HCT116 (cell line): ENCODE measurements at regions not wholly inside any gene's neighbourhood (a gene's known extent, or its start where the extent isn't known, plus 50 kb on each side); places are given as distances from the start of the nearest gene placed in this dataset.

Experiments
- ATAC-seq: fragments of 200-7000 bp; cut with Tn5 transposase; 2 replicates; pipeline ENCODE4 v1.9.1; 2020; ENCODE audit warnings: mild to moderate bottlenecking, moderate library complexity
- BruUV-seq: library from RNA; stranded (reverse); fragments of 400-500 nt; replicated peaks from 2 replicates; lab custom pipeline; 2021; lab: Mats Ljungman, UMichigan
- CTCF ChIA-PET: fragments of 300-600 bp; sonication (Branson Sonifier 250); formaldehyde crosslinking; loops from one replicate; lab custom pipeline; 2021; ENCODE audit warnings: antibody characterized with exemption; lab: Charles Lee
- POLR2A ChIA-PET: fragments of 300-600, 350-600 bp; sonication (Branson Sonifier 250); formaldehyde crosslinking; loops from one replicate; lab custom pipeline; 2021; ENCODE audit warnings: antibody characterized with exemption; lab: Charles Lee
- RAD21 ChIA-PET, 2 experiments: fragments of 300-600 bp; sonication (Branson Sonifier 250); formaldehyde crosslinking; loops; one replicate each; lab custom pipeline; 2023; ENCODE audit warnings: low total read pairs in 2 of 2; ENCODE audit not compliant: uncharacterized antibody in 2 of 2, unreplicated experiment in 2 of 2, low non-redundant PET in 1 of 2; lab: Charles Lee
- DNase-seq: peaks from one replicate; pipeline ENCODE4 v3.0.0-alpha.2; 2010; ENCODE audit warnings: low read depth, low spot score
- H2AFZ ChIP-seq: fragments of 200-600 bp; shearing (Covaris generic), sonication (generic); 2 replicates; pipeline ENCODE4 v1.6.1; 2017; ENCODE audit warnings: low read depth, mixed run types, mixed read lengths, antibody characterized with exemption, low read length; ENCODE audit not compliant: poor library complexity, severe bottlenecking
- H3K27ac ChIP-seq: 2 replicates; pipeline ENCODE4 v1.5.1; 2012; ENCODE audit warnings: low read depth, low read length
- H3K27me3 ChIP-seq: fragments of 200-600 bp; sonication (generic); 2 replicates; pipeline ENCODE4 v1.6.1; 2016; ENCODE audit warnings: mixed run types, low read length, mixed read lengths; ENCODE audit not compliant: insufficient read depth
- H3K36me3 ChIP-seq, 2 experiments: fragments of 200-500 bp in 1 of 2; fragments of 200-600 bp in 1 of 2; sonication (Bioruptor generic) in 1 of 2; sonication (generic) in 1 of 2; 2 replicates each; pipeline versions ENCODE4 v1.5.1 to v1.6.1; 2014 to 2016; ENCODE audit warnings: low read length in 2 of 2, inconsistent platforms in 1 of 2, mixed read lengths in 1 of 2, mixed run types in 1 of 2; ENCODE audit not compliant: insufficient read depth in 2 of 2, control insufficient read depth in 1 of 2
- H3K4me1 ChIP-seq, 2 experiments: fragments of 200-600 bp in 1 of 2; sonication (generic) in 1 of 2; 2 replicates each; pipeline versions ENCODE4 v1.5.1 to v1.6.1; 2012 to 2017; ENCODE audit warnings: low read length in 2 of 2, inconsistent platforms in 1 of 2, mild to moderate bottlenecking in 1 of 2, mixed read lengths in 1 of 2, mixed run types in 1 of 2, moderate library complexity in 1 of 2; ENCODE audit not compliant: insufficient read depth in 2 of 2, control insufficient read depth in 1 of 2
- H3K4me2 ChIP-seq: fragments of 200-600 bp; sonication (generic); 2 replicates; pipeline ENCODE4 v1.6.1; 2017; ENCODE audit warnings: mixed run types, low read length, mixed read lengths
- H3K4me3 ChIP-seq, 2 experiments: fragments of 200-600 bp in 1 of 2; sonication (generic) in 1 of 2; replicated peaks in 1 of 2; 2 replicates each; pipeline ENCODE4 v1.5.1; 2011 to 2016; ENCODE audit warnings: low read length in 2 of 2, control low read depth in 1 of 2, low read depth in 1 of 2, mild to moderate bottlenecking in 1 of 2, mixed read lengths in 1 of 2, mixed run types in 1 of 2
- H3K79me2 ChIP-seq: fragments of 200-600 bp; sonication (generic); 2 replicates; pipeline ENCODE4 v1.6.1; 2017; ENCODE audit warnings: mild to moderate bottlenecking, mixed run types, low read length, moderate library complexity, mixed read lengths; ENCODE audit not compliant: insufficient read depth
- H3K9ac ChIP-seq: fragments of 200-600 bp; sonication (generic); 2 replicates; pipeline ENCODE4 v1.6.1; 2016; ENCODE audit warnings: low read length, mixed read lengths
- H3K9me2 ChIP-seq: fragments of 200-600 bp; sonication (generic), shearing (Covaris generic); 2 replicates; pipeline ENCODE4 v1.6.1; 2017; ENCODE audit warnings: mixed run types, mild to moderate bottlenecking, moderate library complexity; ENCODE audit not compliant: insufficient read depth
- H3K9me3 ChIP-seq, 2 experiments: fragments of 200-500 bp in 1 of 2; fragments of 200-600 bp in 1 of 2; sonication (Bioruptor generic) in 1 of 2; sonication (generic) in 1 of 2; 2 replicates each; pipeline ENCODE4 v1.6.1; 2014 to 2017; ENCODE audit warnings: low read length in 2 of 2, mixed read lengths in 2 of 2, inconsistent platforms in 1 of 2, low read depth in 1 of 2, mild to moderate bottlenecking in 1 of 2, mixed run types in 1 of 2, moderate library complexity in 1 of 2; ENCODE audit not compliant: control insufficient read depth in 1 of 2, insufficient read depth in 1 of 2
- H4K20me1 ChIP-seq: fragments of 200-600 bp; sonication (generic), shearing (Covaris generic); 2 replicates; pipeline ENCODE4 v1.6.1; 2017; ENCODE audit warnings: mixed run types, mild to moderate bottlenecking, moderate library complexity; ENCODE audit not compliant: insufficient read depth
- CBX3 ChIP-seq: IDR thresholded peaks from 2 replicates; pipeline ENCODE4 v1.6.1; 2012; ENCODE audit warnings: low read depth
- CEBPB ChIP-seq: IDR thresholded peaks from 2 replicates; pipeline ENCODE4 v1.6.1; 2012; ENCODE audit warnings: low read depth
- CTCF ChIP-seq, 3 experiments: fragments of 200-600 bp in 1 of 3; sonication (generic) in 1 of 3; IDR thresholded peaks in 2 of 3; conservative IDR thresholded peaks in 1 of 3; 2 replicates each; pipeline ENCODE4 v1.5.1; 2012 to 2017; ENCODE audit warnings: low read depth in 2 of 3, low read length in 2 of 3, antibody characterized with exemption in 1 of 3, borderline replicate concordance in 1 of 3, control low read depth in 1 of 3, mild to moderate bottlenecking in 1 of 3, mixed read lengths in 1 of 3, mixed run types in 1 of 3, moderate library complexity in 1 of 3; ENCODE audit not compliant: insufficient read depth in 1 of 3
- EGR1 ChIP-seq: IDR thresholded peaks from 2 replicates; pipeline ENCODE4 v1.6.1; 2012; ENCODE audit warnings: low read depth
- EZH2 ChIP-seq: fragments of 200-600 bp; sonication (generic); IDR thresholded peaks from 2 replicates; pipeline ENCODE4 v1.6.1; 2017; ENCODE audit warnings: antibody characterized with exemption, mixed run types
- EZH2phosphoT487 ChIP-seq: fragments of 200-600 bp; IDR thresholded peaks from 2 replicates; pipeline ENCODE4 v1.6.1; 2018; ENCODE audit warnings: antibody characterized with exemption, borderline replicate concordance
- FOSL1 ChIP-seq: IDR thresholded peaks from 2 replicates; pipeline ENCODE4 v1.6.1; 2012; ENCODE audit warnings: low read depth
- JUND ChIP-seq: IDR thresholded peaks from 2 replicates; pipeline ENCODE4 v1.6.1; 2012
- POLR2A ChIP-seq: IDR thresholded peaks from 2 replicates; pipeline ENCODE4 v1.7.0; 2011; ENCODE audit warnings: borderline replicate concordance; ENCODE audit not compliant: insufficient read depth, insufficient read length; ENCODE audit errors: extremely low read depth
- POLR2AphosphoS5 ChIP-seq: IDR thresholded peaks from 2 replicates; pipeline ENCODE4 v1.6.1; 2011; ENCODE audit warnings: mild to moderate bottlenecking, low read depth, low read length, moderate library complexity
- RAD21 ChIP-seq: IDR thresholded peaks from 2 replicates; pipeline ENCODE4 v1.6.1; 2012; ENCODE audit warnings: low read depth, mild to moderate bottlenecking
- REST ChIP-seq: IDR thresholded peaks from 2 replicates; pipeline ENCODE4 v1.6.1; 2012; ENCODE audit warnings: low read depth
- SIN3A ChIP-seq: IDR thresholded peaks from 2 replicates; pipeline ENCODE4 v1.6.1; 2012; ENCODE audit warnings: low read depth
- SP1 ChIP-seq: IDR thresholded peaks from 2 replicates; pipeline ENCODE4 v1.6.1; 2012; ENCODE audit warnings: low read depth
- TCF7L2 ChIP-seq: IDR thresholded peaks from 2 replicates; pipeline ENCODE4 v1.7.0; 2011; ENCODE audit warnings: borderline replicate concordance, inconsistent platforms; ENCODE audit not compliant: insufficient read depth, insufficient read length; ENCODE audit errors: extremely low read depth
- YY1 ChIP-seq: IDR thresholded peaks from 2 replicates; pipeline ENCODE4 v1.6.1; 2011; ENCODE audit warnings: low read length, low read depth, moderate library complexity, mild to moderate bottlenecking; ENCODE audit not compliant: insufficient replicate concordance; ENCODE audit errors: extremely low read depth
- ZBTB33 ChIP-seq: IDR thresholded peaks from 2 replicates; pipeline ENCODE4 v1.6.1; 2011; ENCODE audit warnings: mild to moderate bottlenecking, low read length, moderate library complexity; ENCODE audit not compliant: insufficient replicate concordance; ENCODE audit errors: extremely low read depth
- ZFX ChIP-seq: fragments of 450-650 bp; IDR thresholded peaks from 2 replicates; pipeline ENCODE4 v1.6.1; 2017
- ZNF274 ChIP-seq: fragments of 200-500 bp; sonication (Bioruptor generic); IDR thresholded peaks from 2 replicates; pipeline ENCODE4 v1.6.1; 2014; ENCODE audit warnings: mild to moderate bottlenecking, low read depth, low read length, inconsistent platforms
- intact Hi-C: fragments of 100-400 bp; cut with micrococcal nuclease; formaldehyde crosslinking; loops from 2 replicates; pipeline ENCODE4 v1.10.0; 2022

- no peak for TF ChIP-seq ZBTB33
Observed at GRCh38 chrX:11944501-11944900, 186.5 kb downstream of the MSL3 start (continued).

GRCh38 chrX:11949291-11949690 lies 189.0 kb upstream of the FRMPD4 start:
- no peaks in the 10 kb centered on the region for H3K4me1 ChIP-seq
- ATAC-seq = no peak
- TF ChIP-seq EZH2 (no peak), TCF7L2 (no peak), FOSL1 (no peak), POLR2A (no peak), CEBPB (no peak), JUND (no peak), RAD21 (no peak), SP1 (no peak), POLR2AphosphoS5 (no peak), CTCF (IDR thresholded peaks at IDR 0.05 in 2 of 3, conservative IDR thresholded peaks at IDR 0.05 in 1 of 3; ENCODE audit: borderline replicate concordance in 1 of 3, insufficient read depth in 1 of 3, low read depth in 2 of 3, low read length in 2 of 3) (no peak), YY1 (no peak), CBX3 (no peak), REST (no peak), SIN3A (no peak), EGR1 (no peak), ZFX (no peak), ZNF274 (no peak), EZH2phosphoT487 (no peak)
- no peak overlapping the region for H3K4me3 ChIP-seq
- H3K9ac ChIP-seq = no peak overlapping the region
- BruUV-seq = no TSS peak
- H3K9me3 ChIP-seq = no peaks in the 10 kb centered on the region
- no peak for DNase-seq
- H3K4me2 ChIP-seq = no peak overlapping the region
- POLR2A ChIA-PET = no interaction called here
- H3K9me2 ChIP-seq = no peaks in the 10 kb centered on the region
- intact Hi-C loops = no loop called here
- no peak overlapping the region for H3K27ac ChIP-seq
- RAD21 ChIA-PET = no interaction called here
- H3K36me3 ChIP-seq = no peaks in the 10 kb centered on the region
- H3K79me2 ChIP-seq = no peaks in the 10 kb centered on the region
- no peaks in the 10 kb centered on the region for H4K20me1 ChIP-seq
- CTCF ChIA-PET = no interaction called here
- H2AFZ ChIP-seq = no peak overlapping the region
- H3K27me3 ChIP-seq = no peaks in the 10 kb centered on the region
